Lung (tissue), 11 donors: ENCODE measurements at regions not wholly inside any gene's neighbourhood (a gene's known extent, or its start where the extent isn't known, plus 50 kb on each side); places are given as distances from the start of the nearest gene placed in this dataset.

Experiments used
- ATAC-seq: fragments of 200-7000 bp; cut with Tn5 transposase; one replicate; pipeline ENCODE4 v1.9.1; 2020; ENCODE audit warnings: moderate number of reproducible peaks; ENCODE audit not compliant: insufficient read depth, low FRiP score
- DNase-seq, 3 donors: peaks; one replicate each; pipeline ENCODE4 v3.0.0-alpha.2; 2013 to 2017
- H3K27ac ChIP-seq, 2 donors: one replicate each; pipeline ENCODE4 v1.5.1; 2013; ENCODE audit warnings: mild to moderate bottlenecking in 2 of 2, moderate library complexity in 2 of 2, control low read depth in 1 of 2, inconsistent platforms in 1 of 2, low read depth in 1 of 2, low read length in 1 of 2
- H3K27me3 ChIP-seq, 3 donors: one replicate each; pipeline ENCODE4 v1.5.1; 2013; ENCODE audit warnings: low read length in 2 of 3; ENCODE audit not compliant: control insufficient read depth in 3 of 3, insufficient read depth in 3 of 3
- H3K36me3 ChIP-seq, 4 donors: one replicate each; pipeline ENCODE4 v1.5.1; 2013; ENCODE audit warnings: low read length in 4 of 4, mild to moderate bottlenecking in 1 of 4, moderate library complexity in 1 of 4; ENCODE audit not compliant: control insufficient read depth in 4 of 4, insufficient read depth in 4 of 4
- H3K4me1 ChIP-seq, 5 donors: one replicate each; pipeline ENCODE4 v1.5.1; 2013; ENCODE audit warnings: low read length in 5 of 5, mild to moderate bottlenecking in 2 of 5, moderate library complexity in 1 of 5; ENCODE audit not compliant: control insufficient read depth in 5 of 5, insufficient read depth in 5 of 5
- H3K4me3 ChIP-seq: one replicate; pipeline ENCODE4 v1.5.1; 2013; ENCODE audit warnings: mild to moderate bottlenecking, control low read depth, moderate library complexity
- H3K9ac ChIP-seq, 2 donors: one replicate each; pipeline ENCODE4 v1.5.1; 2013; ENCODE audit warnings: low read length in 2 of 2, control low read depth in 1 of 2; ENCODE audit not compliant: insufficient read depth in 1 of 2
- H3K9me3 ChIP-seq, 4 donors: one replicate each; pipeline ENCODE4 v1.5.1; 2013; ENCODE audit warnings: low read length in 3 of 4, mild to moderate bottlenecking in 1 of 4, moderate library complexity in 1 of 4; ENCODE audit not compliant: control insufficient read depth in 4 of 4, insufficient read depth in 3 of 4
- WGBS, 2 donors: extraction: QIAGEN DNeasy Blood & Tissue Kit; methylation state at CpG; one replicate each; pipeline ENCODE4 v1.1.7; 2013; 5-methylcytosine and 5-hydroxymethylcytosine counted together
- TF ChIP-seq, protein P1 (sequence below): IDR thresholded peaks from 2 replicates; pipeline ENCODE4 v1.5.1; 2012; ENCODE audit warnings: mild to moderate bottlenecking; ENCODE audit errors: control extremely low read depth, extremely low read depth
- donor health status: control.
- donor health status: control.
- donor health status: Bipolar disorder and iron deficiency.
- donor health status: healthy.
- donor health status: DM: yes; HTN: yes; CAD: no.

DNA sequence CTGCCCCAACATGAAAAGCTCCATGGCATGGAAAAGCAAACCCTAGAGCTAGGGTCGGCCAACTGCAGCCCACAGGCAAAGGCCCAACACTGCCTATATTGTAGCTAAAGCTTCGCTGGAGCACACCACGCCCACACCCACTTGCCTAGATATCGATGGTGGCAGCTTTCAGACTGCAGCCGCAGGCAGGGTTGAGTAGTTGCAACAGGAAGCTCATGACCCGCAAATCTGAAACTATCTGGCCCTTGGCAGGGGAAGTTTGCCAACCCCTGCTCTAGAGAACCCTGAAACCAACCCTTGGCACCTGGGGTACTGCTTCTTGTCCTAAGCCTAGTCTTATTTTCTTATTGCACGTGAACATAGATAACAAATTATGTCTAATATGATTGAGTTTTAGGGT lies 250.0 kb downstream of the SOX11 start:
- Histone ChIP-seq H3K9ac (no peak overlapping the region), H3K36me3 (no peaks in the 10 kb centered on the region), H3K27ac (no peak overlapping the region), H3K4me3 (no peak overlapping the region), H3K9me3 (peaks cover 0 to 2% (median 0%) of the 10 kb centered on the region in 4 donors), H3K27me3 (no peaks in the 10 kb centered on the region), H3K4me1 (peaks cover 0 to 20% (median 0%) of the 10 kb centered on the region in 5 donors)
- WGBS, 2 donors = 68 to 79% methylated on average over 7 of the region's 7 CpGs
- ATAC-seq (no peak), DNase-seq (no peak)
- TF ChIP-seq, protein P1, sequence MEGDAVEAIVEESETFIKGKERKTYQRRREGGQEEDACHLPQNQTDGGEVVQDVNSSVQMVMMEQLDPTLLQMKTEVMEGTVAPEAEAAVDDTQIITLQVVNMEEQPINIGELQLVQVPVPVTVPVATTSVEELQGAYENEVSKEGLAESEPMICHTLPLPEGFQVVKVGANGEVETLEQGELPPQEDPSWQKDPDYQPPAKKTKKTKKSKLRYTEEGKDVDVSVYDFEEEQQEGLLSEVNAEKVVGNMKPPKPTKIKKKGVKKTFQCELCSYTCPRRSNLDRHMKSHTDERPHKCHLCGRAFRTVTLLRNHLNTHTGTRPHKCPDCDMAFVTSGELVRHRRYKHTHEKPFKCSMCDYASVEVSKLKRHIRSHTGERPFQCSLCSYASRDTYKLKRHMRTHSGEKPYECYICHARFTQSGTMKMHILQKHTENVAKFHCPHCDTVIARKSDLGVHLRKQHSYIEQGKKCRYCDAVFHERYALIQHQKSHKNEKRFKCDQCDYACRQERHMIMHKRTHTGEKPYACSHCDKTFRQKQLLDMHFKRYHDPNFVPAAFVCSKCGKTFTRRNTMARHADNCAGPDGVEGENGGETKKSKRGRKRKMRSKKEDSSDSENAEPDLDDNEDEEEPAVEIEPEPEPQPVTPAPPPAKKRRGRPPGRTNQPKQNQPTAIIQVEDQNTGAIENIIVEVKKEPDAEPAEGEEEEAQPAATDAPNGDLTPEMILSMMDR = no peak

DNA sequence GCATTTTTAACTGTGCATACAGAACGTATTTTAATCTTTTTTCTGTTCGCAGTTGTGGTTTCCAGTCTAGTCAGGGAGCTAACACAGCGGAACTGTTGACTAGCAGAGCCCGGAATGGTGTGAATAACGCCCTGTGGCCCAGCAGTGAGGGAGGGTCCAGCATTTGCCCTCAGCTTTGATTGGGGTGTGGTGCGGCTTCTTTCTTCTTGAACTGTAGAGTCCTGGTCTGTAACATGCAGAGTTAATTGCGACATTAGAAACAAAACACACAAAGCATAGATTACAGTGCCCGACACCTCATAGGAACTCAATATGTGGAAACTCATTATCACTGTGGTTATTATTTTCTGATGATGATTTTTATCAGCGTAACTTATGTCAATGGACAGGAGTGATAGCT lies 253.6 kb downstream of the SOX11 start:
- no peak overlapping the region for H3K4me3 ChIP-seq
- no peaks in the 10 kb centered on the region for H3K27me3 ChIP-seq
- DNase-seq (no peak), ATAC-seq (no peak)
- H3K9me3 ChIP-seq = no peaks in the 10 kb centered on the region
- H3K4me1 ChIP-seq = peaks cover 0 to 7% (median 0%) of the 10 kb centered on the region in 5 donors
- no peak overlapping the region for H3K9ac ChIP-seq
- WGBS, 2 donors = 79 to 83% methylated on average over 9 of the region's 9 CpGs
- TF ChIP-seq, protein P1 = no peak
- no peak overlapping the region for H3K27ac ChIP-seq
- H3K36me3 ChIP-seq = no peaks in the 10 kb centered on the region

DNA sequence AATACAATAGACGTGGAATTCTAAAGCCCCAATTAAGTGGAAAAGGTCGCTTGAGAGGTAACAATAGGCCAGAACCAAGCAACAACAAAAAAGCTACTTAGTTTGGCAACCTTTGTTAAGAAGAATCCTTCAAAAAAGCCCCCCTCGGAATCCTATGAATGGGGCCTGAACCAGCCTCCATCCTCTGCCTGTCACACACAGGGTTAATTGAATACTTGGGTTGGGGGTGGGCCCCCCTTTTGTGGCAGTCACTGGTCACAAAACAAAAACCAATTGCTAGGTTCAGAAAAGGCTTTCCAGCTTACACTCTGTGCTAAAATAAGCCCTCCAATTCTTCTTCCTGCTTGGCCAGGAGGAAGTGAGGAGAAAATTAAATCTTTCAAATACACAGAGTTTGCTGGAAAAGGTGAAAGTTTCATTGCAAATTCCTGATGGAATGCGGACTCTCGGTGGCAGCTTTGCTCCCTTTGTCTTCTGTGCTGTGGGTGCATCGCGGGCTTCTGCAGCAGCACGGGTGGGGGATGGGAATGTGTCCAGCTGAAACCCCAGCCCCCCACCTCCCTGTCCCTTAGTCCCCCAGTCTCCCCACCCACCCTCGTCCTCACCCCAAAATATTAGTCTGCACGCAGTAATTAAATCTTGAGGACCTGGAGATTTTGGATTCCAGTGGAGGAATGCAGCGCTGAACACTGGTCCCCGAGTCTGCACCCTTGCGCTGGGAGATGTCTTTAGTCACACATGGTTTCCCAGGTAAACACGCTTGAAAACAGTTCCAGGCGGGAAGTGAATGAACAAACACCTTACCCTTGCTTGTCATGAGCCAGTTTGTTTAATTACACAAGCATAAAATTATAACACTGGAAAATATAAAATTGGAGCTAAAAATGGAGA lies 254.3 kb downstream of the SOX11 start:
- ATAC-seq = no peak
- H3K4me3 ChIP-seq = no peak overlapping the region
- DNase-seq = no peak
- no peak overlapping the region for H3K27ac ChIP-seq
- H3K27me3 ChIP-seq = no peaks in the 10 kb centered on the region
- WGBS, 2 donors = 58 to 71% methylated on average over 15 of the region's 15 CpGs
- H3K9me3 ChIP-seq = no peaks in the 10 kb centered on the region
- TF ChIP-seq, protein P1 = no peak
- no peak overlapping the region for H3K9ac ChIP-seq
- H3K4me1 ChIP-seq = peaks cover 0 to 7% (median 0%) of the 10 kb centered on the region in 5 donors
- H3K36me3 ChIP-seq = no peaks in the 10 kb centered on the region
